ENCODE measurements at regions not wholly inside any gene's neighbourhood (a gene's known extent, or its start where the extent isn't known, plus 50 kb on each side); places are given as distances from the start of the nearest gene placed in this dataset.
"Not testable (repeated sequence)": the region's sequence is repeated elsewhere in the genome, so short reads cannot be mapped to it uniquely, and the experiment has no call there.

DNA sequence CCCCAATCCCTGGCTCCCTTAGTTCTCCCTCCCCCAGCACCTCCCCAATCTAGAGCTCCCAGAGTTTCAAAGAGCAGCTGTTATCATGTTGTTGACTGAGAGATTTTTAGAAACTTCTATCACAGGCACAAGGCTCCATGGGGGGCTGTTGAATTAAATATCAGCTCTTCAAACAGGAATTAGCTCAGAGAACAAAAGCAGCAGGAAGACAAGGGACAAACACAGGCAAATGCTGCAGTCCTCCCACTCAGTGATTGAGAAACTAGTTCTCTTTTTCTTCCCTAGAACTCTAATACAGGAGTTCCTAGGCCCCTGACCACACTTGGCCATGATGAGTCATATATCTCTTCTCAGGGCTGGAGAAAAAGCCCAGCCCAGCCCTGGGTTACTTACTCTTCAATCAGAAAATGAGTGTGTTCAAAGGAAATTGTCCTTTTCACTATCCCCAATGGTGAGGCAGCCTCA is 262.1 kb downstream of the IGSF11 start:
- in situ Hi-C loops (cut with HindIII; ENCODE audit: low pct_unique_long_range_greater_than_20kb, low sequenced_read_pairs), result no loop called here
- no peak for DNase-seq (ENCODE audit: low read depth)

DNA sequence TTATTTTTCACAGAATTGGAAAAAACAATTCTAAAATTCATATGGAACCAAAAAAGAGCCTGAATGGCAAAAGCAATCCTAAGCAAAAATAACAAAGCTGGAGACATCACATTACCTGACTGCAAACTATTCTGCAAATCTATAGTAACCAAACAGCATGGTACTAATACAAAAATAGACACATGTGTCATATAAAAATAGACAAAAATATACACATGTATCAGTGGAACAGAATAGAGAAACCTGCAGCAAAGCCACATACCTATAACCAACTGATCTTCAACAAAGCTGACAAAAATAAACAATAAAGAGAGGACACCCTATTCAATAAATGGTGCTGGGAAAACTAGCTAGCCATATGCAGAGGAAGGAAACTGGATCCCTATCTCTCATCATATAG is 259.6 kb downstream of the IGSF11 start:
- DNase-seq (ENCODE audit: low read depth), result no peak
- in situ Hi-C loops (cut with HindIII; ENCODE audit: low pct_unique_long_range_greater_than_20kb, low sequenced_read_pairs), result no loop called here

DNA sequence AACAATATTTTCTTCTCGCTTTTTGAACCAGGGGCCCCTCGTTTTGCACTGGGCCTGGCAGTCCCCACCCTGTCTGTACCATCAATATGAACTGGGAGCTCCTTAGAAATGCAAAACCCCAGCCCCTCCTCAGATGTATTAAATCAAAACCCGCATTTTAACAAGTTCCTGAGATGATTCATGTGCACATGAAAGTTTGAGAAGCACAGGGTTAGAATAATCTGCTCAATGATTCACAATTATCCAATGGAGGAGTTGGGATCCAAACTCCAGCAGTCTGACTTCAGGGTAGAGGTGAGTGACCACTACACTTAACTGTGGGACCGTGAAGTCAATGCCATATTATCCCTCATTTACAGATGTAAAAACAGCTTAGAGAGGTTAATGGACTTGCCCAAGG is 256.4 kb downstream of the IGSF11 start:
- peak; percentile 8 for DNase-seq (ENCODE audit: low read depth)
- in situ Hi-C loops (cut with HindIII; ENCODE audit: low pct_unique_long_range_greater_than_20kb, low sequenced_read_pairs), result no loop called here

- no peak for DNase-seq (ENCODE audit: low read depth)
- in situ Hi-C loops (cut with HindIII; ENCODE audit: low pct_unique_long_range_greater_than_20kb, low sequenced_read_pairs), result no loop called here
Measured at GRCh38 chr3:118781232-118781631, 253.4 kb downstream of the IGSF11 start.

DNA sequence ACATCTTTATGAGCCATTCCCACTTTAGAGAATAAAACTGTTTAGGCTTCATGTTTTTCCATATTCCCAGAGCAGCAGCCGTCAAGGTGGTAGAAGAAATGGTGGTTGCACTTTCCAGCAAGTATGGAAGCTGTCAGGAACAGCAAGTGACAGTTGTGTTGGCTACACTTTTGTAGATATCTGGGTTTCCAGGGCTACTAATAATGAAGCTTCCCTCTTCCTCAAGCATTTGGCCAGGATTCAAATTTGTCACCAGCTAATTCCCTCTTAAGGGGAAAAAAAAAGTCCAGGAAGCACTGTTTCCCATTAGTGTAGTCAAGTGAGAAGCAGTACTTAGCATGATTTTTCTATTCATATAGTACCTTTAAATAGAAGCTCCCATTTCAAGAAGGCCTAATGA is 252.8 kb downstream of the IGSF11 start:
- DNase-seq (ENCODE audit: low read depth), result no peak
- in situ Hi-C loops (cut with HindIII; ENCODE audit: low pct_unique_long_range_greater_than_20kb, low sequenced_read_pairs), result no loop called here

DNA sequence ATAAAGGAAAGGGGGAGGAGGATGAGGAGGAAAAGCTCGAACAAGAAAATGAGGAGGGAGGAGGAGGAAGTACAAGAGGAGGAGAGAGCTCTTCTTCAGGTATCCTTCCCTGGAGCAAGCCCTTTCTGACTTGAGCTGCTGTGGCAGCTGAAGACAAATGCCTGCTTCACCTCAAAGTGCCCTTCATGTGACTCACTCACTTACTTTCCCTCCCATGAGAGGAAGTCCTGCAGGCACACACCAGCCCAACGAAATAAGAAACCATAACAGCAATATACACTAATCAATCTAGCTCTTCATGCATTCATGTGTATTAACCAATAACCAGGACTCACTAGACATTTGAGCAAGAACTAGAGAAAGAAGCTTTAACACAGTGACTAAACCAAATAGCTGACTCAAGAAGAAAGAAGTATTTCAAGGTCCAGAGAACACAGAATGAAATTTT is 251.9 kb downstream of the IGSF11 start:
- DNase-seq (ENCODE audit: low read depth), result peak; percentile 27
- in situ Hi-C loops (cut with HindIII; ENCODE audit: low pct_unique_long_range_greater_than_20kb, low sequenced_read_pairs), result no loop called here

- in situ Hi-C loops (cut with HindIII; ENCODE audit: low pct_unique_long_range_greater_than_20kb, low sequenced_read_pairs), result no loop called here
- no peak for DNase-seq (ENCODE audit: low read depth)
Measured at GRCh38 chr3:118785415-118785814, 249.2 kb downstream of the IGSF11 start.

GRCh38 chr3:118791246-118791645 is 243.4 kb downstream of the IGSF11 start:
- DNase-seq (ENCODE audit: low read depth), result no peak
- in situ Hi-C loops (cut with HindIII; ENCODE audit: low pct_unique_long_range_greater_than_20kb, low sequenced_read_pairs), result no loop called here

- in situ Hi-C loops (cut with HindIII; ENCODE audit: low pct_unique_long_range_greater_than_20kb, low sequenced_read_pairs), result no loop called here
- DNase-seq (ENCODE audit: low read depth), result no peak
Measured at GRCh38 chr3:118792191-118792590, 242.5 kb downstream of the IGSF11 start.

- in situ Hi-C loops (cut with HindIII; ENCODE audit: low pct_unique_long_range_greater_than_20kb, low sequenced_read_pairs), result no loop called here
- DNase-seq (ENCODE audit: low read depth), result no peak
Measured at GRCh38 chr3:118793176-118793575, 241.5 kb downstream of the IGSF11 start.

DNA sequence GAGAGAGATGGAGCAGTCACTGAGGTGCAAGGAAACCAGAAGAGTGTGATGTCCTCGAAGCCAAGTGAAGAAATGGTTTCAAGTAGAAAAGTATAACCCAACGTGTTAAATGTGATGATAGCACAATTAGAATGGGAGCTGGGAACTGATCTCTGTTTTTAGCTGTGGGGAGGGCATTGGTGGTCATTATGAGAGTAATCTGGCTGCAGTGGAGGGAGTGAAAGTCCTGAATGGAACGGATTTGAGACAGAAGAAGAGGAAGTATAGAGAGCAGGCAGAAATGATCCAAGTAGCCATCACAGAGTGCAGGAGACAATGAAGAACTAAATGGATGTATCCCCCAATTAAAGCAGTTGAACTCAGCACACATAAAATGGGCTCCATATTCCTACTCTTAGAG is 235.3 kb downstream of the IGSF11 start:
- in situ Hi-C loops (cut with HindIII; ENCODE audit: low pct_unique_long_range_greater_than_20kb, low sequenced_read_pairs), result no loop called here

DNA sequence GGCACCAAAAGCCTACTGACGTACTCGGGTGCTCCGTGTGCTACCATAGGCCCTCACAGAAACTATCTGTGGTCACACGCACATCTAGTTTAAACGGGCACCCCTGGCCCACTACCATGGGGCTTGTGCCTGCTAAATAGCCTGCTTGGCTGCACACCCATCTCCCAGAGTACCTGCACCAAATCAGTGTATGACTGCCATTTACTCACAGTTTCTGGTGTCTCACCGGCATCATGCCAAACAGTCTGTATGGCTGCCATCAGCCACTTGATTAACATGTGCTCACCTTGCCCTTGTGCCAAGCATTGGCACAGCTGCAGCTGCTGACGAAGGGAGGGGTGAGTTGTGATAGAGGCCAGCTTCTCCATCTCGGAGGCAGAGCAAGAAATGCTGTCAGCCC is 232.7 kb downstream of the IGSF11 start:
- no peak for DNase-seq (ENCODE audit: low read depth)
- in situ Hi-C loops (cut with HindIII; ENCODE audit: low pct_unique_long_range_greater_than_20kb, low sequenced_read_pairs), result no loop called here

More for the DNA sequence above, 235.3 kb downstream of the IGSF11 start:
- no peak for DNase-seq (ENCODE audit: low read depth)

- in situ Hi-C loops (cut with HindIII; ENCODE audit: low pct_unique_long_range_greater_than_20kb, low sequenced_read_pairs), result no loop called here
- DNase-seq (ENCODE audit: low read depth), result no peak
Measured at GRCh38 chr3:118802325-118803095, 232.1 kb downstream of the IGSF11 start.

DNA sequence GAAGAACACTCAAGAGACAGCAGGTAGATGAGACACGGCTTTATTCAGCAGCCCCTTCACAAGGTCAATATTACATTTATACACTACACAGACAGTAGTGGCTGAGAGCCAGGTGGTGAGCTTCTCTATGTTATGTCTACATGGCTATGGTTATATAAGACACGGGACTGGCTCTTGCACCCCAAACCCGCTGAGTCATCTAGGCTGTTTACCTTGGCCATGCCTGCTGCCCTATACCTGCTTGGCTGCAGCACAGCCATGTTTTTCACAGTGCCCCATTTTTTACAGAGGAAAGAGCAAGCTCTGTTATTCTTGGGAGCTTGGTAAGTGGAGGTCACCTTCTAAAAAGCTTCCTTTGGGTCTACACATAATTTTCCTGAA is 231.6 kb downstream of the IGSF11 start:
- in situ Hi-C loops (cut with HindIII; ENCODE audit: low pct_unique_long_range_greater_than_20kb, low sequenced_read_pairs), result no loop called here
- DNase-seq (ENCODE audit: low read depth), result no peak

- in situ Hi-C loops (cut with HindIII; ENCODE audit: low pct_unique_long_range_greater_than_20kb, low sequenced_read_pairs), result no loop called here
- DNase-seq (ENCODE audit: low read depth), result no peak
Measured at GRCh38 chr3:118805007-118805406, 229.6 kb downstream of the IGSF11 start.

- DNase-seq (ENCODE audit: low read depth), result no peak
- in situ Hi-C loops (cut with HindIII; ENCODE audit: low pct_unique_long_range_greater_than_20kb, low sequenced_read_pairs), result no loop called here
Measured at GRCh38 chr3:118806423-118806822, 228.2 kb downstream of the IGSF11 start.

GRCh38 chr3:118807349-118807748 is 227.3 kb downstream of the IGSF11 start:
- in situ Hi-C loops (cut with HindIII; ENCODE audit: low pct_unique_long_range_greater_than_20kb, low sequenced_read_pairs); DNase-seq (ENCODE audit: low read depth): not testable (repeated sequence)

DNA sequence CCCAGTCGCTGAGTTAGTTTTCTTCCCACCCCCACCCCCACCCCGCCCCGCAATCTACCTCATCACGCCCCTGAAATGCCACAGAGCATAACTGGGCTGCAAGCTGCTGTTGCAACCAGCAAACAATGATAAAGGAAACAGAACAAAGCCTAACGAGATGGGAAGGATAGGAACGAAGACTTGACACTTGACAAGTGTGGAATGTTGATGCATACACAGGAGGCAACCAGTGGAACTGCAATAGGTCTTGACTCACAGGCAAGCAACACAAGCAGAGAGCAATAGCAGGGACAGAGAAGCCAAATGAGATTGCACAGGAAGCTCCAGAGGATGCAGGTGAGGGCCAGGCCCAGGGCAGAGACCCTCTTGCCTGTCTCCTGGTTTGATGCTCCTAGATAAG is 225.9 kb downstream of the IGSF11 start:
- in situ Hi-C loops (cut with HindIII; ENCODE audit: low pct_unique_long_range_greater_than_20kb, low sequenced_read_pairs), result no loop called here

GRCh38 chr3:118809696-118810498 is 224.7 kb downstream of the IGSF11 start:
- in situ Hi-C loops (cut with HindIII; ENCODE audit: low pct_unique_long_range_greater_than_20kb, low sequenced_read_pairs), result no loop called here
- DNase-seq (ENCODE audit: low read depth), result no peak

More for the DNA sequence above, 225.9 kb downstream of the IGSF11 start:
- peak; percentile 37 for DNase-seq (ENCODE audit: low read depth)
